ENCODE measurements at regions not wholly inside any gene's neighbourhood (a gene's known extent, or its start where the extent isn't known, plus 50 kb on each side); places are given as distances from the start of the nearest gene placed in this dataset.

- Histone ChIP-seq H3K27ac (peak overlapping the region in 1 of 4 donors; percentile 88), H3K27me3 (no peaks in the 10 kb centered on the region), H3K9me3 (no peaks in the 10 kb centered on the region), H3K4me1 (peaks cover 26 to 45% (median 39%) of the 10 kb centered on the region in 3 donors), H3K36me3 (no peaks in the 10 kb centered on the region), H3K4me3 (no peak overlapping the region)
- DNase-seq = no peak
- ATAC-seq = no peak
- 94 to 97% methylated on average over 2 of the region's 2 CpGs for WGBS, 2 donors
- no peak for FAIRE-seq
- TF ChIP-seq, protein P1, sequence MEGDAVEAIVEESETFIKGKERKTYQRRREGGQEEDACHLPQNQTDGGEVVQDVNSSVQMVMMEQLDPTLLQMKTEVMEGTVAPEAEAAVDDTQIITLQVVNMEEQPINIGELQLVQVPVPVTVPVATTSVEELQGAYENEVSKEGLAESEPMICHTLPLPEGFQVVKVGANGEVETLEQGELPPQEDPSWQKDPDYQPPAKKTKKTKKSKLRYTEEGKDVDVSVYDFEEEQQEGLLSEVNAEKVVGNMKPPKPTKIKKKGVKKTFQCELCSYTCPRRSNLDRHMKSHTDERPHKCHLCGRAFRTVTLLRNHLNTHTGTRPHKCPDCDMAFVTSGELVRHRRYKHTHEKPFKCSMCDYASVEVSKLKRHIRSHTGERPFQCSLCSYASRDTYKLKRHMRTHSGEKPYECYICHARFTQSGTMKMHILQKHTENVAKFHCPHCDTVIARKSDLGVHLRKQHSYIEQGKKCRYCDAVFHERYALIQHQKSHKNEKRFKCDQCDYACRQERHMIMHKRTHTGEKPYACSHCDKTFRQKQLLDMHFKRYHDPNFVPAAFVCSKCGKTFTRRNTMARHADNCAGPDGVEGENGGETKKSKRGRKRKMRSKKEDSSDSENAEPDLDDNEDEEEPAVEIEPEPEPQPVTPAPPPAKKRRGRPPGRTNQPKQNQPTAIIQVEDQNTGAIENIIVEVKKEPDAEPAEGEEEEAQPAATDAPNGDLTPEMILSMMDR (IDR thresholded peaks at IDR 0.05) = no peak
- intact Hi-C loops (cut with DNase I) = no loop called here
Observed at GRCh38 chr2:172344159-172344558, 83.2 kb upstream of the ITGA6 start.

GRCh38 chr2:172345956-172346555 lies 81.3 kb upstream of the ITGA6 start:
- ATAC-seq = no peak
- Histone ChIP-seq H3K36me3 (no peaks in the 10 kb centered on the region), H3K27ac (no peak overlapping the region), H3K27me3 (no peaks in the 10 kb centered on the region), H3K4me1 (peaks cover 24 to 43% (median 41%) of the 10 kb centered on the region in 3 donors), H3K9me3 (no peaks in the 10 kb centered on the region), H3K4me3 (no peak overlapping the region)
- intact Hi-C loops (cut with DNase I) = no loop called here
- FAIRE-seq = no peak
- no peak for DNase-seq
- TF ChIP-seq, protein P1 (IDR thresholded peaks at IDR 0.05) = no peak
- 68 to 75% methylated on average over 1 of the region's 1 CpG for WGBS, 2 donors

GRCh38 chr2:172348555-172349288 lies 78.7 kb upstream of the ITGA6 start:
- intact Hi-C loops (cut with DNase I) = no loop called here
- 34 to 39% methylated on average over 4 of the region's 4 CpGs for WGBS, 2 donors
- DNase-seq (no peak), FAIRE-seq (no peak), ATAC-seq (peak in 1 of 4 donors; percentile 13)
- peak overlapping the region in 2 of 4 donors; percentile 23 to 28 for H3K27ac ChIP-seq
- H3K4me1 ChIP-seq = peaks cover 36 to 46% (median 44%) of the 10 kb centered on the region in 3 donors
- no peaks in the 10 kb centered on the region for H3K9me3 ChIP-seq
- no peak overlapping the region for H3K4me3 ChIP-seq
- TF ChIP-seq, protein P1 (IDR thresholded peaks at IDR 0.05) = no peak
- H3K36me3 ChIP-seq = no peaks in the 10 kb centered on the region
- H3K27me3 ChIP-seq = no peaks in the 10 kb centered on the region

DNA sequence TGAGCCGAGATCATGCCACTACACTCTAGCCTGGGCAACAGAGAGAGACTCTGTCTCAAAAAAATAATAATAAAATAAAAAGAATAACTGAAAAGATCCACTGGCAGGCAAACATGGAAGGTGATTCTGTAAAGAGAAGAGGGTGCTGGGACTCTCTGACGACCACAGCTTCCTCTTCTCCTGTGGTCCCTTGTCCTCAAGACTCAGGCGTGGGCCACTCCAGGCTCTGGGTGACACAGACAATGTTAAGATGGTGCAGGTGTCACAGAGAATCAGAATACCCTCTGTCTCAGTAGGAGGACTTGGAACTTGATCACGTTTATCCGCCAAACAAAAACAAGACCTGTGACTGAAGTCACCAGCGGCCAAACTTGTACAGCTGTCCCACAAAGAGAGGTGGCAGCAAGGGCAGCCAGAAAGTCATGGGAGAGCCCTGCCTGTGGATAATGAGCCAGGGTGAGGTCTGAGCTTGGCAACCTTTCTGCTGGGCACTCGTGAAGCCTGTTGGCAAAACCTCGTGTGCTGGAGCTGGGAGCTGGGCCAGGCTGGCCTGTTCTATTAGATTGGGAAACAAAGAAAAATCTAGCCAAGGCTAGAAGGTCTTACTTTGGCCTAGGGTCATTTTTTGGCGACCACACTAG lies 76.4 kb upstream of the ITGA6 start:
- no peak for FAIRE-seq
- 28 to 32% methylated on average over 9 of the region's 9 CpGs for WGBS, 2 donors
- peaks cover 39 to 47% (median 46%) of the 10 kb centered on the region in 3 donors for H3K4me1 ChIP-seq

More for the DNA sequence above, 76.4 kb upstream of the ITGA6 start:
- peak overlapping the region; percentile 54 to 93 (median 76) for H3K27ac ChIP-seq
- no peaks in the 10 kb centered on the region for H3K9me3 ChIP-seq
- no peak overlapping the region for H3K4me3 ChIP-seq
- DNase-seq = peak; percentile 73 to 96 (median 94)
- no peaks in the 10 kb centered on the region for H3K36me3 ChIP-seq
- peak; percentile 95 to 98 (median 96) for ATAC-seq
- no peaks in the 10 kb centered on the region for H3K27me3 ChIP-seq
- intact Hi-C loops (cut with DNase I) = loop anchor here in 1 of 3 donors (10.0 kb wide), 1 partner anchor 114 kb away; no protein-coding TSS in a partner anchor
- TF ChIP-seq, protein P1 (IDR thresholded peaks at IDR 0.05) = no peak
